Retinal pigment epithelial cell (primary cell): ENCODE measurements at regions not wholly inside any gene's neighbourhood (a gene's known extent, or its start where the extent isn't known, plus 50 kb on each side); places are given as distances from the start of the nearest gene placed in this dataset.
"Not testable (repeated sequence)": the region's sequence is repeated elsewhere in the genome, so short reads cannot be mapped to it uniquely, and the experiment has no call there.

Experiments used
- DNase-seq: peaks from one replicate; pipeline ENCODE4 v3.0.0-alpha.2; 2010; ENCODE audit warnings: low read depth
- H3K4me3 ChIP-seq: 2 replicates; pipeline ENCODE4 v1.5.1; 2011; ENCODE audit warnings: mild to moderate bottlenecking, low read length, control low read depth, moderate library complexity
- TF ChIP-seq, protein P1 (sequence below): conservative IDR thresholded peaks from 2 replicates; pipeline ENCODE4 v1.5.1; 2011; ENCODE audit warnings: low read depth, low read length, control low read depth, inconsistent platforms

DNA sequence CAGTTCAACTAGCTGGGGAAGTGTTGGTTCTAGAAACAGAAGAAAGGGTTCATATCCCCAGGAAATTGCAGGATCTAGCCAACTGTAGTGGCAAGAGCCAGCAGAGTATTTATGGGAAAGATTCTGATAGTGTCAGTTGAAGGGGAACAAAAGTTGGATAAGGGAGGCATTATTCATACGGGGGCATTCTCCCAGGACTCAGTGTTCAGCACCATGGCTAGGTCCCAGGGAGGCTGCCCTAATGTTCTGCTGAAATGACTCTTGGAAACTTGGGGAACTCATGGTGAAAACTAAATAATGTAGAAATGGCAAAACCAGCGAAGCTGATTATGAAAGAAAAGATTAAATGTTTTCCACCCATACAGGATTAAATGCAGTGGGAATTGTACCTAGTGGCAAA is 543.7 kb downstream of the TRIB2 start:
- no peak for DNase-seq
- TF ChIP-seq, protein P1, sequence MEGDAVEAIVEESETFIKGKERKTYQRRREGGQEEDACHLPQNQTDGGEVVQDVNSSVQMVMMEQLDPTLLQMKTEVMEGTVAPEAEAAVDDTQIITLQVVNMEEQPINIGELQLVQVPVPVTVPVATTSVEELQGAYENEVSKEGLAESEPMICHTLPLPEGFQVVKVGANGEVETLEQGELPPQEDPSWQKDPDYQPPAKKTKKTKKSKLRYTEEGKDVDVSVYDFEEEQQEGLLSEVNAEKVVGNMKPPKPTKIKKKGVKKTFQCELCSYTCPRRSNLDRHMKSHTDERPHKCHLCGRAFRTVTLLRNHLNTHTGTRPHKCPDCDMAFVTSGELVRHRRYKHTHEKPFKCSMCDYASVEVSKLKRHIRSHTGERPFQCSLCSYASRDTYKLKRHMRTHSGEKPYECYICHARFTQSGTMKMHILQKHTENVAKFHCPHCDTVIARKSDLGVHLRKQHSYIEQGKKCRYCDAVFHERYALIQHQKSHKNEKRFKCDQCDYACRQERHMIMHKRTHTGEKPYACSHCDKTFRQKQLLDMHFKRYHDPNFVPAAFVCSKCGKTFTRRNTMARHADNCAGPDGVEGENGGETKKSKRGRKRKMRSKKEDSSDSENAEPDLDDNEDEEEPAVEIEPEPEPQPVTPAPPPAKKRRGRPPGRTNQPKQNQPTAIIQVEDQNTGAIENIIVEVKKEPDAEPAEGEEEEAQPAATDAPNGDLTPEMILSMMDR, result no peak
- H3K4me3 ChIP-seq, result no peak overlapping the region

DNA sequence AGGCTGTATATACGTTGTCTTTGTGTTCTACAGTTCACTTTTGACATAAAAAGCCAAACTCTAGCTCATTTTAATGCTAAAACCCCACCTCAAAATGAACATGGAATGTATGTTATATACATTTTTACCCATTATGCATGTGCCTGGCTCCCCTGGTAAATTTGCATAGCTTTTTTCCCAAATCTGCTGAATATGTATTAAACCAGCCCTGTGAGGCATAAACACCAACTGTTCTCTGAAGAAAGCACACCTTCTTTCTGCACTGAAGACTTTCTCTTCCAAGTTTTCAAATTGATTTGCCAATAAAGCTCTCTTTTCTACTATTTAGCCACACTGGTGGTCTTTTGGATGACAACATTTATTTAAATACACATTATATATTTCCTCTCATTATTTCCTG is 549.4 kb downstream of the TRIB2 start:
- no peak for DNase-seq
- TF ChIP-seq, protein P1, result no peak
- H3K4me3 ChIP-seq, result no peak overlapping the region

DNA sequence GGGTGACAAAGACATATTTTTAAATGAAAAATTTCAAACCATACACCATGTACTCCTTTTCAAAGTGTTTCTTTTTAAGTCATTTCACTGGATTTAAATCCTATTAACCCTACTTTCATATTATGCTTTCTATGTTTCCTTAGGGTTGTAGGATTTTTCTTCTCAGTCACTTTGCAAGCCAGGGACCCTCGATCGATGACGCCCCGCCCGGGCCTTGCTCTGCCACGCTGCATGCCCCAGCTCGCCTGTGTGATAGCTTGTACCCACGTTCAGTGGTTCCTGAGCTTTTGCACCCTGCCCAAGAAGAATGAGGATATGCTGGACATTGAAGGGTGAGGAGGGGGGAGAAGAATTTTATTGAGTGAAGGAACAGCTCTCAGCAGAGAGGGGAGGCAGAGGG is 568.0 kb downstream of the TRIB2 start:
- no peak overlapping the region for H3K4me3 ChIP-seq
- DNase-seq, result no peak
- TF ChIP-seq, protein P1, result no peak

DNA sequence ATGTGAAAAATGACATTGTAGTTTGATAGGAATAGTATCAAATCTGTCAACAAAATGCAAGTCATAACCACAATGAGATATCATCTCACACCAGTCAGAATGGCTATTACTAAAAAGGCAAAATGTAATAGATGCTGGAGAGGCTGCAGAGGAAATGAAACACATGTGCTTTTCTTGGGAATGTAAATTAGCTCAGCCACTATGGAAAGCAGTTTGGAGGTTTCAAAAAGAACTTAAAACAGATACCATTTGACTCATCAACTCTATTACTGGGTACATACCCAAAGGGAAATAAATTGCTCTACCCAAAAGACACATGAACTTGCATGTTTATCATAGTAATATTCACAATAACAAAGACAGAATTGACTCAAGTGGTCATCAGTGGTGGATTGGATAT is 572.6 kb downstream of the TRIB2 start:
- DNase-seq, result no peak
- H3K4me3 ChIP-seq, result no peak overlapping the region
- TF ChIP-seq, protein P1, result no peak

DNA sequence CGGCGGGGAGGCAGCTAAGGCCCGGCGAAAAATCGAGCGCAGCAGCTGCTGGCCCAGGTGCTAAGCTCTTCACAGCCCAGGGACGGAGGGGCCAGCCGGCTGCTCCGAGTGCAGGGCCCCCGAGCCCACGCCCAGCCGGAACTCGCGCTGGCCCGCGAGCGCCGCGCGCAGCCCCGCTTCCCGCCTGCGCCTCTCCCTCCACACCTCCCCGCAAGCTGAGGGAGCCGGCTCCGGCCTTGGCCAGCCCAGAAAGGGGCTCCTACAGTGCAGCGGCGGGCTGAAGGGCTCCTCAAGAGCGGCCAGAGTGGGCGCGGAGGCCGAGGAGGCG is 591.7 kb downstream of the TRIB2 start:
- not testable (repeated sequence) for DNase-seq, H3K4me3 ChIP-seq

DNA sequence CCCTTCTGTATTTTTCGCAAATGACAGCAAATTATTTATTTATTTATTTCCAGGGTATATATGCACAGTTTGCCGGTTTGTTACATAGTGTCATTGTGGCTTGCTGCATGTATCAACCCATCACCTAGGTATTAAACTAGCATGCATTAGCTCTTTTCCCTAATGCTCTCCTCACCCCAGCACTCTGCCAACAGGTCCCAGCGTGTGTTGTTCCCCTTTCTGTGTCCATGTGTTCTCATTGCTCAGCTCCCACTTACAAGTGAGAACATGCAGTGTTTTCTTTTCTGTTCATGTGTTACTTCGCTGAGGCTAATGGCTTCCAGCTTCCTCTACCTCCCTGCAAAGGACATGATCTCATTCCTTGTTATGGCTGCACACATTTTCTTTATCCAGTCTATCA is 592.3 kb downstream of the TRIB2 start:
- H3K4me3 ChIP-seq, result no peak overlapping the region
- DNase-seq, result no peak
- TF ChIP-seq, protein P1, result no peak

DNA sequence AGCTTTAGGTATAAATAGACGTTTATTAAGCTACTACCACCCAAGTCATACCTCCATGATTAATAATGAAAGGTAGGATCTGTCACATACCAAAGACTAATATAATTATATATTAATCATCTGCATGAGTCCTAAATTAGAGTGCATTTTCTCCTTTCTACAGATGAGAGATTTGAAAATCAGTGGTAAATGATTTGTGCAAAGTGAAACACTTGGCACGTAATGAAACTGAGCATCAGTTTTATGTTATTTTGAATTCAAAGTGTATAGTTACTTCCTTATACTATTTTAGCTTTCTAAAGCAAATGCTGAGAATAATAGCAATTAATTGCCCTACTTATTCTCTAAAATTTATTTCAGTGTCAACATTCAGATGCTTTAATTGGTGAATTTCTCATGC is 615.3 kb downstream of the TRIB2 start:
- DNase-seq, result no peak
- no peak overlapping the region for H3K4me3 ChIP-seq
- TF ChIP-seq, protein P1, result no peak

DNA sequence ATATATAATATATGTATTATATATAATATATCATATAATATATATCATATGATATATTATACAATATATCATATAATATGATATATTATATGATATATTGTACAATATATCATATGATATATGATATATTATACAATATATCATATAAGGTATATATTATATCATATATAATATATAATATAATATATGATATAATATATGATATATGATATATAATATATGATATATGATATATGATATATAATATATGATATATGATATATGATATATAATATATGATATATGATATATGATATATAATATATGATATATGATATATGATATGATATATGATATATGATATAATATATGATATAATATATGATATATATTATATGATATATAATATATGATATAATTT is 617.3 kb downstream of the TRIB2 start:
- DNase-seq, H3K4me3 ChIP-seq: not testable (repeated sequence)
